H1 (cell line): ENCODE measurements at regions not wholly inside any gene's neighbourhood (a gene's known extent, or its start where the extent isn't known, plus 50 kb on each side); places are given as distances from the start of the nearest gene placed in this dataset.

ENCODE experiments used
- CTBP2 ChIP-seq: IDR thresholded peaks from 2 replicates; pipeline ENCODE4 v1.7.0; 2011; ENCODE audit warnings: borderline replicate concordance, mild to moderate bottlenecking, moderate library complexity, mixed read lengths, low read length; ENCODE audit not compliant: insufficient read depth, insufficient read length
- POLR2A ChIP-seq, 2 experiments: IDR thresholded peaks; 1 replicate in 1 of 2; 2 replicates in 1 of 2; pipeline ENCODE4 v1.6.1; 2011; ENCODE audit warnings: low read depth in 2 of 2, low read length in 2 of 2, mild to moderate bottlenecking in 2 of 2; ENCODE audit errors: control extremely low read depth in 1 of 2
- ZNF274 ChIP-seq: IDR thresholded peaks from 2 replicates; pipeline ENCODE4 v1.7.0; 2012; ENCODE audit warnings: low read length, borderline replicate concordance; ENCODE audit errors: extremely low read depth

DNA sequence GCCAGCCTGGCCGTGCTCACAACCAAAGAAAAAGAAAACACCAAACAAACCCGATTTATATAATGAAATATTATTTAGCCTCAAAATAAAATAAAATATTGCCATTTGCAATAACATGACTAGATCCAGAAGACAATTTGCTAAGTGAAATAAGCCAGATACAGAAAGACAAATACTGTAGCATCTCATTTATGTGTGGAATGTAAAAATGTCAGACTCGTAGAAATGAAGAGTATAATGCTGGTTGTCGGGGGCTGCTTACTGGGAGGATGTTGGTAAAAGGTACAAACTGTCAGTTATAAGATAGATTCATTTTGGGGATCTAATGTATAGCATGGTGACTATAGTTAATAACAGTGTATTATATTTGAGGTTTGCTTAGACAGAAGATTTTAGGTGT lies 269.7 kb downstream of the THBS2 start:
- TF ChIP-seq CTBP2 (no peak), POLR2A (IDR thresholded peaks at IDR 0.05; ENCODE audit: control extremely low read depth in 1 of 2, low read depth in 2 of 2, low read length in 2 of 2) (no peak), ZNF274 (no peak)
